ENCODE measurements at regions not wholly inside any gene's neighbourhood (a gene's known extent, or its start where the extent isn't known, plus 50 kb on each side); places are given as distances from the start of the nearest gene placed in this dataset.
A peak's percentile ranks its signal among the peaks of the same experiment; 100 is the strongest.

GRCh38 chr9:73780916-73781315, 629.3 kb downstream of the ANXA1 start:
- Histone ChIP-seq H3K4me3 (peak overlapping the region in 1 of 10 experiments; percentile 7; a peak in 1 of 20 replicates), H3K9me3 (replicated peaks in 1 of 11) (peaks cover 0 to 66% (median 0%) of the 10 kb centered on the region in 11 experiments; a peak in 9 of 22 replicates), H4K20me1 (no peaks in the 10 kb centered on the region), H3K27ac (peak overlapping the region in 3 of 11 experiments; percentile 22 to 33 (median 22); a peak in 3 of 22 replicates), H3K4me2 (peak overlapping the region in 8 of 11 experiments; percentile 1 to 77 (median 51); a peak in 15 of 22 replicates), H3K9ac (no peak overlapping the region), H3K4me1 (peaks cover 0 to 21% (median 16%) of the 10 kb centered on the region in 10 experiments; a peak in 14 of 20 replicates), H3K27me3 (no peaks in the 10 kb centered on the region), H3K36me3 (no peaks in the 10 kb centered on the region)
- TF ChIP-seq Cebpa-rat (IDR thresholded peaks at IDR 0.05), result peak in 2 of 11 experiments; percentile 36 to 41; a peak in 1 of 22 replicates

GRCh38 chr9:73782166-73782565, 630.5 kb downstream of the ANXA1 start:
- no peak overlapping the region for H3K9ac ChIP-seq

GRCh38 chr9:73799446-73799845, 647.8 kb downstream of the ANXA1 start:
- Histone ChIP-seq H3K27ac (no peak overlapping the region), H3K4me3 (no peak overlapping the region), H3K4me2 (no peak overlapping the region), H3K9ac (no peak overlapping the region), H3K27me3 (no peaks in the 10 kb centered on the region), H3K36me3 (no peaks in the 10 kb centered on the region), H4K20me1 (no peaks in the 10 kb centered on the region), H3K9me3 (replicated peaks in 1 of 11) (peaks cover 0 to 7% (median 0%) of the 10 kb centered on the region in 11 experiments; a peak in 2 of 22 replicates), H3K4me1 (peaks cover 0 to 13% (median 0%) of the 10 kb centered on the region in 10 experiments; a peak in 3 of 20 replicates)
- TF ChIP-seq Cebpa-rat (IDR thresholded peaks at IDR 0.05), result no peak

More at GRCh38 chr9:73782166-73782565, 630.5 kb downstream of the ANXA1 start:
- H3K4me2 ChIP-seq, result no peak overlapping the region
- H3K27me3 ChIP-seq, result no peaks in the 10 kb centered on the region
- H3K4me1 ChIP-seq, result peaks cover 0 to 25% (median 16%) of the 10 kb centered on the region in 10 experiments; a peak in 14 of 20 replicates
- H3K27ac ChIP-seq, result no peak overlapping the region
- H4K20me1 ChIP-seq, result no peaks in the 10 kb centered on the region
- H3K9me3 ChIP-seq (replicated peaks in 1 of 11), result peaks cover 0 to 69% (median 0%) of the 10 kb centered on the region in 11 experiments; a peak in 9 of 22 replicates
- peak in 1 of 11 experiments; percentile 20; a peak in 1 of 22 replicates for TF ChIP-seq Cebpa-rat (IDR thresholded peaks at IDR 0.05)
- H3K36me3 ChIP-seq, result no peaks in the 10 kb centered on the region
- H3K4me3 ChIP-seq, result no peak overlapping the region

- H4K20me1 ChIP-seq, result no peaks in the 10 kb centered on the region
- H3K9ac ChIP-seq, result no peak overlapping the region
- H3K4me3 ChIP-seq, result no peak overlapping the region
- peaks cover 6 to 34% (median 12%) of the 10 kb centered on the region in 10 experiments; a peak in 15 of 20 replicates for H3K4me1 ChIP-seq
- TF ChIP-seq Cebpa-rat (IDR thresholded peaks at IDR 0.05), result no peak
- peak overlapping the region in 10 of 11 experiments; percentile 8 to 60 (median 42); a peak in 14 of 22 replicates for H3K4me2 ChIP-seq
- H3K27me3 ChIP-seq, result no peaks in the 10 kb centered on the region
- peaks cover 0 to 7% (median 0%) of the 10 kb centered on the region in 11 experiments; a peak in 1 of 22 replicates for H3K9me3 ChIP-seq (replicated peaks in 1 of 11)
- H3K27ac ChIP-seq, result no peak overlapping the region; a peak in 1 of 22 replicates
- no peaks in the 10 kb centered on the region for H3K36me3 ChIP-seq
Measured at GRCh38 chr9:73805111-73805510, 653.4 kb downstream of the ANXA1 start.

- Histone ChIP-seq H3K9ac (no peak overlapping the region), H3K9me3 (replicated peaks in 1 of 11) (0 out of 22 replicates have a peak, but pooled peaks cover 0 to under 1% (median 0%) of the 10 kb centered on the region in 11 experiments), H4K20me1 (no peaks in the 10 kb centered on the region), H3K27me3 (no peaks in the 10 kb centered on the region), H3K4me1 (peaks cover 6 to 29% (median 12%) of the 10 kb centered on the region in 10 experiments; a peak in 15 of 20 replicates), H3K4me3 (no peak overlapping the region), H3K36me3 (no peaks in the 10 kb centered on the region), H3K4me2 (peak overlapping the region; percentile 8 to 60 (median 37); a peak in 15 of 22 replicates), H3K27ac (no peak overlapping the region; a peak in 1 of 22 replicates)
- no peak for TF ChIP-seq Cebpa-rat (IDR thresholded peaks at IDR 0.05)
Measured at GRCh38 chr9:73805853-73806458, 654.3 kb downstream of the ANXA1 start.

GRCh38 chr9:73806876-73807275, 655.2 kb downstream of the ANXA1 start:
- Histone ChIP-seq H3K27me3 (no peaks in the 10 kb centered on the region), H3K4me2 (no peak overlapping the region), H3K27ac (no peak overlapping the region), H3K36me3 (no peaks in the 10 kb centered on the region), H3K9ac (no peak overlapping the region), H3K4me3 (no peak overlapping the region), H3K9me3 (replicated peaks in 1 of 11) (no peaks in the 10 kb centered on the region), H3K4me1 (peaks cover 6 to 21% (median 12%) of the 10 kb centered on the region in 10 experiments; a peak in 15 of 20 replicates), H4K20me1 (no peaks in the 10 kb centered on the region)
- no peak for TF ChIP-seq Cebpa-rat (IDR thresholded peaks at IDR 0.05)

- Histone ChIP-seq H3K4me1 (peaks cover 6 to 21% (median 12%) of the 10 kb centered on the region in 10 experiments; a peak in 15 of 20 replicates), H3K4me2 (no peak overlapping the region), H3K9ac (no peak overlapping the region), H3K36me3 (no peaks in the 10 kb centered on the region), H3K4me3 (no peak overlapping the region), H3K27me3 (no peaks in the 10 kb centered on the region), H3K9me3 (replicated peaks in 1 of 11) (no peaks in the 10 kb centered on the region), H3K27ac (no peak overlapping the region), H4K20me1 (no peaks in the 10 kb centered on the region)
- no peak for TF ChIP-seq Cebpa-rat (IDR thresholded peaks at IDR 0.05)
Measured at GRCh38 chr9:73807952-73808351, 656.3 kb downstream of the ANXA1 start.

- no peak for TF ChIP-seq Cebpa-rat (IDR thresholded peaks at IDR 0.05)
- Histone ChIP-seq H3K27me3 (no peaks in the 10 kb centered on the region), H3K4me3 (no peak overlapping the region), H3K27ac (no peak overlapping the region), H3K9ac (no peak overlapping the region), H4K20me1 (no peaks in the 10 kb centered on the region), H3K36me3 (no peaks in the 10 kb centered on the region), H3K9me3 (replicated peaks in 1 of 11) (no peaks in the 10 kb centered on the region), H3K4me1 (peaks cover 0 to 9% (median 4%) of the 10 kb centered on the region in 10 experiments; a peak in 13 of 20 replicates), H3K4me2 (no peak overlapping the region)
Measured at GRCh38 chr9:73810585-73811215, 659.0 kb downstream of the ANXA1 start.

- Histone ChIP-seq H3K4me3 (no peak overlapping the region), H3K9me3 (replicated peaks in 1 of 11) (no peaks in the 10 kb centered on the region)
- TF ChIP-seq Cebpa-rat (IDR thresholded peaks at IDR 0.05), result no peak
Measured at GRCh38 chr9:73813546-73813945, 661.9 kb downstream of the ANXA1 start.

More at GRCh38 chr9:73813546-73813945, 661.9 kb downstream of the ANXA1 start:
- H3K9ac ChIP-seq, result no peak overlapping the region
- no peak overlapping the region for H3K4me2 ChIP-seq
- no peaks in the 10 kb centered on the region for H3K4me1 ChIP-seq
- H3K27me3 ChIP-seq, result no peaks in the 10 kb centered on the region
- no peaks in the 10 kb centered on the region for H4K20me1 ChIP-seq
- no peak overlapping the region for H3K27ac ChIP-seq
- H3K36me3 ChIP-seq, result no peaks in the 10 kb centered on the region

Data from BLaER1 treated with 17β-estradiol and CSF1 and Interleukin-3, amounts not matched to agents 10 nM and 100 nM (cell line).